Tibial nerve (tissue), 3 donors: ENCODE measurements at regions not wholly inside any gene's neighbourhood (a gene's known extent, or its start where the extent isn't known, plus 50 kb on each side); places are given as distances from the start of the nearest gene placed in this dataset.

Experiments used
- CTCF ChIP-seq, 5 experiments: fragments of 200-600 bp in 3 of 5; fragments of 450-650 bp in 2 of 5; sonication (generic) in 3 of 5; IDR thresholded peaks; one replicate each; pipeline ENCODE4 v1.5.1; 2016 to 2019; ENCODE audit warnings: antibody characterized with exemption in 5 of 5, mild to moderate bottlenecking in 3 of 5, moderate library complexity in 2 of 5
- POLR2A ChIP-seq, 2 donors: fragments of 450-650 bp; IDR thresholded peaks; one replicate each; pipeline ENCODE4 v1.6.1; 2017; ENCODE audit warnings: antibody characterized with exemption in 2 of 2, mild to moderate bottlenecking in 2 of 2, moderate library complexity in 2 of 2

- peak in 2 of 5 experiments; percentile 17 to 20 for TF ChIP-seq CTCF (IDR thresholded peaks at IDR 0.05)
- no peak for TF ChIP-seq POLR2A (IDR thresholded peaks at IDR 0.05)
Observed at GRCh38 chr4:170990989-170991589, 822.1 kb upstream of the GALNTL6 start.
